HG03066 (cell line): ENCODE measurements at regions not wholly inside any gene's neighbourhood (a gene's known extent, or its start where the extent isn't known, plus 50 kb on each side); places are given as distances from the start of the nearest gene placed in this dataset.
"Not testable (repeated sequence)": the region's sequence is repeated elsewhere in the genome, so short reads cannot be mapped to it uniquely, and the experiment has no call there.

ENCODE experiments used
- ATAC-seq: cut with Tn5 transposase; IDR thresholded peaks from one replicate; pipeline ENCODE4 v1.9.1; 2021; ENCODE audit warnings: low read depth; ENCODE audit not compliant: unreplicated experiment

DNA sequence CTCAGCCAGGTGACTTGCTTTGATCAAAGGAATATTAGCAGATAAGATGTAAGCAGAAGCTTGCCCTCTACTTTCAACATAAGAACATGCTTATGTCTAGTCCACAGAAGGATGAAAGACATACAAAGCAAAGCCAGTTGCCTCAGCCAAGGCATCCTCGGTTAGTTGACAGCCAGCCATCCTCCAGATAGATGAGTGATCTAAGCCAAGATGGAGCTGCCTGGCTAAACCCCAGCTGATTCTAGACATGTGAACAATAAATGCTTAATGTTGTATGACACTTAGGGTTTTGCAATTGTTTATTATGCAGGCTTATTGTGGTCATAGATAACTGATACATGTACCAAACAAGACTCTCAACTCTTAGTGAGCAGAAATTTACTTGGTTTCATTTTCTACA lies 157.6 kb upstream of the TMTC2 start:
- no peak for ATAC-seq

- ATAC-seq = no peak
Observed at GRCh38 chr12:82529954-82530353, 156.8 kb upstream of the TMTC2 start.

- no peak for ATAC-seq
Observed at GRCh38 chr12:82530394-82530793, 156.3 kb upstream of the TMTC2 start.

DNA sequence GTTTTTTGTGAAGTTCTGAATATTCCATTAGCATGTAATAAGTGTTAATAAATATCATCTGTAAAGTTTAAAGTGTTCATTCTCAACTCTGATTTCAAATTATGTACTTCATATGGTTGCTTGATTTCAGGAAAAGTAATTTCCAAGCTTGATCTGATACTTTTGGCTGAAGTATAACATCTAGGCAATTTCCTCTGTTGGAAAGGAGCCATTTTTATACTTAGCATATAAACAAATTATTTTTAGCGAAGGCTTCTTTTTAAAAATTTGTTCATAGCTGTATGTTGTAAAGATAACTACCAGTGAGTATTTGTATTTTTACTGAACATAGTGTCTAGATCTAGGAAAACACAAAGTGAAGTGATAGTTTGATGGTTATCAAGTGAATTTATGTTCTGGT lies 153.4 kb upstream of the TMTC2 start:
- ATAC-seq = no peak

GRCh38 chr12:82537436-82537835 lies 149.3 kb upstream of the TMTC2 start:
- ATAC-seq = no peak

- ATAC-seq = peak; percentile 89
Observed at GRCh38 chr12:82554529-82554928, 132.2 kb upstream of the TMTC2 start.

DNA sequence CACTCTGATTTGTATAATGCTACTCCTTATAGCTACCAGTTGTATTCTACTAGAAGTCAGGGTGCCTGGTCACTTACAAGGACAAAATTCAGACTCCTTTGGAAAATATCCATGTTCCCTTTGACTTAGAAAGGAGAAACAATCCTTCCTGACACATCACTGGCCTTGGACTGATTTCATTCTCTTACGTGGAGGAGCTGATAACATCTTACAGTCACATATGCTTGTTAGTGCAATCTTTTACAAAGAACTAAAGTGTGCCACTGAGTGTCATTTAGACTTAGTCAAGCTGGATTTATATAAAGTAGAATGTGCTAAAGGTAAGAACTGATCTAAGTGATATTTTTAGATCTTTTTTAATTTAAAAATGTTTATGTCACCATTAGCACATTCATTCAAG lies 131.0 kb upstream of the TMTC2 start:
- no peak for ATAC-seq

DNA sequence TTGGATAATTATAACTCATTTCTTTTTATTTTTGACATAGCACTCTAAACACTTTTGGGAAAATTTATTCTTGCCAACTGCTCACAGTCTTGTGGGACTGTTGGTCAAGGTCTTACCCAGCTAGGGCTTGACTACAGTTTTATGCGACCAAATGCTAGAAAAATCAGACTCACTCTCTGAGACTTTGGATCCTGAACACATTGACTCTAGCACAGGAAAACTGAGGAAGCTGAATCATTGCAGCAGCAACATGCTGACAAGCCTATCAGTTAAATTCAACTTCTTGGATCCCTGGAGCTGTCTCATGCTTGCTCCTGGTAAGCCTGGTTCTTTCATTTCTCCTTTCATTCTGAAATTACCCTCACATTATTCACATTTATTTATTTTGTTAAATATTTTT lies 120.7 kb upstream of the TMTC2 start:
- ATAC-seq = no peak

GRCh38 chr12:82567688-82568087 lies 119.0 kb upstream of the TMTC2 start:
- ATAC-seq = no peak

GRCh38 chr12:82574191-82574590 lies 112.5 kb upstream of the TMTC2 start:
- ATAC-seq = no peak

GRCh38 chr12:82578725-82579124 lies 108.0 kb upstream of the TMTC2 start:
- no peak for ATAC-seq

DNA sequence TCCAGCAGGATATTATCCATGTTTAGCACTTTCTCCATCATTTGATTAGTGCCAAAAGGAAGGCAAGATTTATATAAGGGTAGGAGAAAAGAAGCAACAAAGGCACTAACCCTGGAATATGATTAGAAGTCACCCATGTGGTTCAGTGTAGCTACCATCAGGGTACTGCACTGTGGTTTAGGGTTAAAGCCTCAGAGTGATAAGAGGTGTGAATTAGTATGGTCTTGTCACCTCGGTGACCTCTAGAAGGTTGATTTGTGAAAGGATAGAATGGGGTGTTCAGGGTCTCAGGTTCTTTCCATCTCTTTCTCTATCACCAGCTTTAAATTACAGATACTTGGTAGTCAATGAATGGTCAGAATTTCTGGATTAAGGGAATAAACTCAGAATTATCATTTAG lies 103.0 kb upstream of the TMTC2 start:
- no peak for ATAC-seq

- peak; percentile 44 for ATAC-seq
Observed at GRCh38 chr12:82593143-82593542, 93.6 kb upstream of the TMTC2 start.

DNA sequence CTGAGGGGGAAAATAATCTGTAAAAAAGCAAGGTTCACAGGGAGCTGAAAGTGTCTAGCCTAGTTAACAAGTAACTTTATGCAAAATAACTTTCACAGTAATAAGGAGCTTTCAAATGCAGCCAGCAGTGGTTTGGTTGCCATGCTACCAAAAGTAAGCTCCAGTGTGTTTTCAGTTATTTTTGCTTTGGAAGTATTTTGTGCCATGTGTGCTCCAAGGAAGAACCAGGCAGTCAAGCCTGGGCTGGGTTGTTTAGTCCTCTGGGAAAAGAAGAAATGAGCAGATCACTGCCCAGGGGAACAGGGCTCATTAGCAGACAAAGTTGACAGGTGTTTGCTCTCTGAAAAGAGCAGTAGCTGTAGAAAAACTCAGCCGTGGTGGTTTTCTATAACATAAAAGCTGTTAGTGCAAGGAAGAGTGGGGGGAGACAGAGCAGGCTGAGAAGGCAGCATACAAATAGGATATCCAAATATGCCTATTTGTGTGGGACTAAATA lies 92.8 kb upstream of the TMTC2 start:
- peak; percentile 93 for ATAC-seq

GRCh38 chr12:82595941-82596340 lies 90.8 kb upstream of the TMTC2 start:
- no peak for ATAC-seq

GRCh38 chr12:82596483-82596882 lies 90.2 kb upstream of the TMTC2 start:
- no peak for ATAC-seq

GRCh38 chr12:82600379-82600778 lies 86.3 kb upstream of the TMTC2 start:
- ATAC-seq = no peak

DNA sequence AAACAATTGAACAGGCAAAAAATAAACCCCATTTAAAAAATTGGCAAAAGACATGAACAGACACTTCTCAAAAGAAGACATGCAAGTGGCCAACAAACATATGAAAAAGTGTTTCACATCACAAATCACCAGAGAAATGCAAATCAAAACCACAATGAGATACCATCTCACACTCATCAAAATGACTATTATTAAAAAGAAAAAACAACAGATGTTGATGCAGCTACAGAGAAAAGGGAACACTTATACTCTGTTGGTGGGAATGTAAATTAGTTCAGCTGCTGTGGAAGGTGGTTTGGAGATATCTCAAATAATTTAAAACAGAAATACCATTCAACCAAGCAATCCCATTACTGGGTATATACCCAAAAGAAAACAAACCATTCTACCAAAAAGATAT lies 83.1 kb upstream of the TMTC2 start:
- not testable (repeated sequence) for ATAC-seq

GRCh38 chr12:82605115-82605514 lies 81.6 kb upstream of the TMTC2 start:
- ATAC-seq = no peak

DNA sequence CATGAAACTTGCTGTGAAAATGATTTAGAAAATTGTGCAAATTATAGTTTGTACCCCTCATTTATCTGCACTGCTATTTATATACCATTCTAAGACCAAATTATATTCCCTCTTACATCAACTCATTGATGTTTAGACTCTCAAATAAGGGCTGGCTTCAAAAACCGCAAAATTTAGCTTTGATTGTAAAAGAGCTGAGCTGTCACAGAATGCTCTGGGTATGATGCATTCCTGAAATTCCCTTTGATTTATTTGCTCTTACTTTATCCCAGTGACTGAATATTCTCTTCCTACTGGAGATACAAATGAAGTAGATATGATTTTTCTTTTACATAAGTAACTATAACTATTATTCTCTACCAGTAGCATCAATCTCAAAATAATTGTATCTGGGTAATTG lies 78.0 kb upstream of the TMTC2 start:
- no peak for ATAC-seq

GRCh38 chr12:82609234-82609914 lies 77.3 kb upstream of the TMTC2 start:
- no peak for ATAC-seq

DNA sequence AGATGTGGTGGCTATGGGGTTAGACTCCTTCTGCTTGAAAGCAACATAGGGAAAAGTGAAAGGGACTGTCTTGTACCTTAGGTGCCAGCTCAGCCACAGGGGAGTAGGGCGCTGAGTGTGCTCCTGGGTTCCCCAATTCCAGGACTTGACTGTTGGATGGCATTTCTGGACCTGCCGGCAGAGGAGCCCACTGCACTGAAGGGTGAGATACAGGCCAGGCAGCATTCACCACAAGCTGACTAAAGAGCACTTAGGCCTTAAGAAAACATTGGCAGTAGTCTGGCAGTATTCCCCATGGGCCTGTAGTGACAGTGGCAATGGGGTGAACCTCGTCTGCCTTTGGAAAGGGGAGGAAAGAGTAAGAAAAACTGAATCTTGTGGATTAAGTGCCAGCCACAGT lies 67.1 kb upstream of the TMTC2 start:
- no peak for ATAC-seq

GRCh38 chr12:82620917-82621316 lies 65.8 kb upstream of the TMTC2 start:
- no peak for ATAC-seq
